ENCODE measurements at regions not wholly inside any gene's neighbourhood (a gene's known extent, or its start where the extent isn't known, plus 50 kb on each side); places are given as distances from the start of the nearest gene placed in this dataset.

DNA sequence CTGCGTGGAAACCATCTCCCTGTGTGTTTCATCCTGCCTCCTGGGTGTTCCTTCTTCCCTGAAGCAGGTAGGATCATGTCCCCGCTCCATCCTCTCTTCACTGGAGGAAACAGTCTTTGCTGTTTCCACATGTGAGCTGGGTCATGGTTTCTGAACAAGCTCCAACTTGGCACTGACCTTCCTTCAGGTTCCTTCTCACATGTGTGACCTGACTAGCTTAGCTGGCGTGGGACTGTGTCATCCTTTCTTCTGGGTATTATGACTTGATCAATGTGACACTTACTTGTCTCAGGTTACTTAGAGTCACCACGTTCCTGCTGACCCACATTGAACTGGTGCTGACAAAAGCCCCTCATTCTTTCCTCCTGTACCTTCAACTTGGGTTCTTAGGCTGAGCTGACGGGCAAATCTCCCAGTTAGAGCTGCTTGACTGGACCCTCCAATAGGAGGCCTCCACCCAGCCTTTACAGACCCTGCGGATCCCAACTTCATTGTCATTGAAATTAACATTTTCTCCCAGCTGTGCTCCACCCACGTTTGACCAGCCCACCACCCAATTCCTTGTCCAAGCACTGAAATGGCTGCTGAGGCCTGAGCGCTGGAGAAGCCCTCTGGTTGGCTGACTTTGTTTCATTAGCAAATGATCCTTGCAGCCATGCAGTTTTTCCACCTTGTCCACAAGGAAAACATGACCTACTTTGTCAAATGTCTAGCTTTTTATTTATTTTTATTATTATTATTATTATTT lies 128.1 kb downstream of the DDX1 start:
- Histone ChIP-seq H3K36me3 (no peaks in the 10 kb centered on the region), H3K4me1 (no peaks in the 10 kb centered on the region), H3K27ac (no peak overlapping the region), H3K4me3 (no peak overlapping the region), H3K27me3 (no peaks in the 10 kb centered on the region), H3K9me3 (no peaks in the 10 kb centered on the region)
- TF ChIP-seq POLR2A (IDR thresholded peaks at IDR 0.05) (no peak), EP300 (IDR thresholded peaks at IDR 0.05) (no peak), POLR2AphosphoS5 (IDR thresholded peaks at IDR 0.05) (no peak)
- TF ChIP-seq, protein P1, sequence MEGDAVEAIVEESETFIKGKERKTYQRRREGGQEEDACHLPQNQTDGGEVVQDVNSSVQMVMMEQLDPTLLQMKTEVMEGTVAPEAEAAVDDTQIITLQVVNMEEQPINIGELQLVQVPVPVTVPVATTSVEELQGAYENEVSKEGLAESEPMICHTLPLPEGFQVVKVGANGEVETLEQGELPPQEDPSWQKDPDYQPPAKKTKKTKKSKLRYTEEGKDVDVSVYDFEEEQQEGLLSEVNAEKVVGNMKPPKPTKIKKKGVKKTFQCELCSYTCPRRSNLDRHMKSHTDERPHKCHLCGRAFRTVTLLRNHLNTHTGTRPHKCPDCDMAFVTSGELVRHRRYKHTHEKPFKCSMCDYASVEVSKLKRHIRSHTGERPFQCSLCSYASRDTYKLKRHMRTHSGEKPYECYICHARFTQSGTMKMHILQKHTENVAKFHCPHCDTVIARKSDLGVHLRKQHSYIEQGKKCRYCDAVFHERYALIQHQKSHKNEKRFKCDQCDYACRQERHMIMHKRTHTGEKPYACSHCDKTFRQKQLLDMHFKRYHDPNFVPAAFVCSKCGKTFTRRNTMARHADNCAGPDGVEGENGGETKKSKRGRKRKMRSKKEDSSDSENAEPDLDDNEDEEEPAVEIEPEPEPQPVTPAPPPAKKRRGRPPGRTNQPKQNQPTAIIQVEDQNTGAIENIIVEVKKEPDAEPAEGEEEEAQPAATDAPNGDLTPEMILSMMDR (IDR thresholded peaks at IDR 0.05): no peak
- WGBS, 2 donors (ENCODE audit: low coverage in 1 of 2): 88 to 93% methylated on average over 5 to 8 of the region's 8 CpGs
- ATAC-seq: no peak

DNA sequence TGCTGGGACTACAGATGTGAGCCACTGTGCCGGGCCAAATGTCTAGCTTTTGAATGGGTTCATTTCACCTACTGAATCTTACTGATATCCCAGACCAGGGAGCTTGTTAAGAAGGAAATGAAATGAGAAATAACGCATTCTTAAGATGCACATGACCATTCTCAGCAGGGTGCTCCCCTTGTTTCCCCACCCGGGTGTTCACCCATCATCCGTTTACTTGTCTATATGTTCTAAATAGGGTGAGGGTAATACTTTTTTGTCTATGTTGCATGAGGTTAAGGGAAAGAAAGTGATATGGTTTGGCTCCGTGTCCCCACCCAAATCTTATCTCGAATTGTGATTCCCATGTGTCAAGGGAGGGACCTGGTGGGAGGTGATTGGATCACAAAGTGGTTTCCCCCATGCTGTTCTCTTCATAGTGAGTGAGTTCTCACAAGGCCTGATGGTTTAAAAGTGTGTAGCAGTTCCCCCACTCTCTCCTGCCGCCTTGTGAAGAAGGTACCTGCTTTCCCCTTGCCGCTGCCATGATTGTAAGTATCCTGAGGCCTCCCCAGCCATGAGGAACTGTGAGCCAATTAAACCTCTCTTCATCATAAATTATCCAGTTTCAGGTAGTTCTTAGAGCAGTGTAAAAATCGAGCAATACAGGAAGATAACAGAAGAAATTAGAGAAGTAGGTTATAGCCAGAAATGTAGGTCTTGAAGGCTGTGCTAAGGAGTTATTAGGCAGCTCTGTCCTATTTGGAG lies 129.1 kb downstream of the DDX1 start:
- WGBS, 2 donors (ENCODE audit: low coverage in 1 of 2): 86 to 90% methylated on average over 4 to 7 of the region's 9 CpGs
- no peaks in the 10 kb centered on the region for H3K9me3 ChIP-seq
- H3K4me3 ChIP-seq: no peak overlapping the region
- TF ChIP-seq EP300 (IDR thresholded peaks at IDR 0.05): no peak
- TF ChIP-seq, protein P1 (IDR thresholded peaks at IDR 0.05): no peak
- TF ChIP-seq POLR2A (IDR thresholded peaks at IDR 0.05): no peak
- no peak for TF ChIP-seq POLR2AphosphoS5 (IDR thresholded peaks at IDR 0.05)
- ATAC-seq: no peak
- no peaks in the 10 kb centered on the region for H3K4me1 ChIP-seq
- no peaks in the 10 kb centered on the region for H3K36me3 ChIP-seq
- H3K27me3 ChIP-seq: no peaks in the 10 kb centered on the region
- H3K27ac ChIP-seq: no peak overlapping the region

DNA sequence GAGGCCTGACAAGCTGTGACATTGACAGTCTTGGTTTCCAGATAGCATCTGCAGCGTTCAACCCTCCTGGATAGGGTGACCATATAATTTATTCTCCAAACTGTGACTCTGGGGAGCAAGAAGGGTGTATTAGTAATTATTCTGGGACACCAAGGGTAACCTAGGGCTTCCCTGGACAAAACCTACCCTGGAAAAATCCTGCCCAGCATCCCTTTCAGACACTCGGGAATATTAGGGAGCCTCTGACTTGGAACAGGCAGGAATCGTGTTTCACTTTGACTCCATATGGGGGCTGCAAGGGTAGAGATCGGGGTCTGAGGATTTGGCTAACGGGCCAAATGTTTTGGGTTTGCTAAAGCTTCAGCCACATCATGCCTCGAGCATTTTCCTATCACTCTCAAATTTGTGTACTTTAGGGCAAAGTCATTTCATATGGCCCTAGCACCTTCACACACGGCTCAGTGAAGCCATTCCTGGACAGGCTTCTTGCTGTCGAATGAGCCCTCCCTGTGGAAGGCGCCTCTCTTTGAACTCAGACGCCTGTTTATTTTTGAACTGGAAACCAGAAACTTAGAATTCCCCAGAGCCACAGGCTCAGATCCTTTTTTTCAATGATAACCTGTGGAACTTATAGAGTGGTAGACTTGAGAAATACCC lies 129.9 kb downstream of the DDX1 start:
- no peak for ATAC-seq
- 86 to 90% methylated on average over 8 to 9 of the region's 10 CpGs for WGBS, 2 donors (ENCODE audit: low coverage in 1 of 2)
- Histone ChIP-seq H3K36me3 (no peaks in the 10 kb centered on the region), H3K4me3 (no peak overlapping the region), H3K27me3 (no peaks in the 10 kb centered on the region), H3K27ac (no peak overlapping the region), H3K4me1 (no peaks in the 10 kb centered on the region), H3K9me3 (no peaks in the 10 kb centered on the region)
- TF ChIP-seq, protein P1 (IDR thresholded peaks at IDR 0.05): no peak
- TF ChIP-seq POLR2A (IDR thresholded peaks at IDR 0.05): no peak
- no peak for TF ChIP-seq EP300 (IDR thresholded peaks at IDR 0.05)
- no peak for TF ChIP-seq POLR2AphosphoS5 (IDR thresholded peaks at IDR 0.05)

DNA sequence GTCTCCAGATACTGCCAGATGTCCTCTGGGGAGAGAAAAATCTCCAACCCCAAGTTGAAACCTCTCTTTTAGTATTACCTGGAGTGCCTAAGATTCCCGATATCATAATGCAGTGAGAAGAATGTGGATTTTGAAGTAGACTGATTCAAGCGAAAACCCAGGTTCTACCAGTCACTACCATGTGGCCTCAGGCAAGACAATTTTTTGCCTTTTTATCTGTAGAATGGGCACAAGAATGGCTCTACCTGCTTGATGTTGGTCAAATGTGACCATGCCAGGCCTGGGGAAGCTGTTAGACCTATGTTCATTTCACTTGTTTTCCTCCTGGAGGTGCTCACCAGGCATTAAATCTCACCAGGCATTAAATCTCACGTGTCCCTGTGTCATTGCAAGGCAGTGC lies 131.3 kb downstream of the DDX1 start:
- Histone ChIP-seq H3K4me1 (no peaks in the 10 kb centered on the region), H3K27me3 (no peaks in the 10 kb centered on the region)

More for the DNA sequence above, 131.3 kb downstream of the DDX1 start:
- Histone ChIP-seq H3K9me3 (no peaks in the 10 kb centered on the region), H3K4me3 (no peak overlapping the region), H3K27ac (no peak overlapping the region), H3K36me3 (no peaks in the 10 kb centered on the region)
- WGBS, 2 donors (ENCODE audit: low coverage in 1 of 2): 96 to 100% methylated on average over 3 of the region's 3 CpGs
- no peak for TF ChIP-seq POLR2A (IDR thresholded peaks at IDR 0.05)
- TF ChIP-seq, protein P1 (IDR thresholded peaks at IDR 0.05): no peak
- no peak for TF ChIP-seq POLR2AphosphoS5 (IDR thresholded peaks at IDR 0.05)
- no peak for TF ChIP-seq EP300 (IDR thresholded peaks at IDR 0.05)
- ATAC-seq: no peak
